ENCODE measurements at regions not wholly inside any gene's neighbourhood (a gene's known extent, or its start where the extent isn't known, plus 50 kb on each side); places are given as distances from the start of the nearest gene placed in this dataset.

DNA sequence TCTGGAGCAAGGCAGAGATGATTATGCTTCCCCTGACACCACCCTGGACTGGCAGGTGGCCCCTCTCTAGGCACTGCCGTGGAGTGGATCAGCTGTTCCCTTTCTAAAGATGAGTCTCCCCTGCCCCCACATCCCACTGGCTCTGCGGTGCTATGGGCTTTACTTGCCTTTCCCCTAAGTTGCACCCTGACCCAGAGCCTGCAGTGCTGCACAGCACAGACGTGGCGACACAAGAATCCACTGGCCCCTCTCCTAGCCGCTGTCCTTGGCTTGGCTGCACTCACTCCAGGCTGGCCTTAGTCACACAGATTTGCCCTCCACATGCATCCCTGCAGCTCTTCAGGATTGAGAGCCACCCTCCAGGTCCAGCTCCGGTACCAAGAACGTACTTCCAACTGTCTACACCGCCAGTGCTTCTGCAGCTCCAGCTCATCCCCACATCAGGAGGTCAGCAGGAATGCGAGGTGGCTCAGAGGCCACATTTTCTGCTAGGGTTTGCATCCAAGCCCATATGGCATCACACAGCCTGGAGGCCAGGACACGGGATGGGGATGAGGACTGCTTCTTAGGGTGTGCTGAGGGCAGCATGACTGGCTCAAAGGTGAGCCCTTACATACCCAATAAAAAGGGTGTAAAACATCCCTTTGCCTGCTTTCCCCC is 82.4 kb upstream of the RASGRF1 start:
- TF ChIP-seq, protein P1, sequence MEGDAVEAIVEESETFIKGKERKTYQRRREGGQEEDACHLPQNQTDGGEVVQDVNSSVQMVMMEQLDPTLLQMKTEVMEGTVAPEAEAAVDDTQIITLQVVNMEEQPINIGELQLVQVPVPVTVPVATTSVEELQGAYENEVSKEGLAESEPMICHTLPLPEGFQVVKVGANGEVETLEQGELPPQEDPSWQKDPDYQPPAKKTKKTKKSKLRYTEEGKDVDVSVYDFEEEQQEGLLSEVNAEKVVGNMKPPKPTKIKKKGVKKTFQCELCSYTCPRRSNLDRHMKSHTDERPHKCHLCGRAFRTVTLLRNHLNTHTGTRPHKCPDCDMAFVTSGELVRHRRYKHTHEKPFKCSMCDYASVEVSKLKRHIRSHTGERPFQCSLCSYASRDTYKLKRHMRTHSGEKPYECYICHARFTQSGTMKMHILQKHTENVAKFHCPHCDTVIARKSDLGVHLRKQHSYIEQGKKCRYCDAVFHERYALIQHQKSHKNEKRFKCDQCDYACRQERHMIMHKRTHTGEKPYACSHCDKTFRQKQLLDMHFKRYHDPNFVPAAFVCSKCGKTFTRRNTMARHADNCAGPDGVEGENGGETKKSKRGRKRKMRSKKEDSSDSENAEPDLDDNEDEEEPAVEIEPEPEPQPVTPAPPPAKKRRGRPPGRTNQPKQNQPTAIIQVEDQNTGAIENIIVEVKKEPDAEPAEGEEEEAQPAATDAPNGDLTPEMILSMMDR (IDR thresholded peaks at IDR 0.05): no peak
- TF ChIP-seq POLR2A (IDR thresholded peaks at IDR 0.05) (no peak), EP300 (IDR thresholded peaks at IDR 0.05) (no peak)
